MM.1S (cell line): ENCODE measurements at regions not wholly inside any gene's neighbourhood (a gene's known extent, or its start where the extent isn't known, plus 50 kb on each side); places are given as distances from the start of the nearest gene placed in this dataset.

Experiments
- EZH2phosphoT487 ChIP-seq: fragments of 300-600 bp; sonication (generic); IDR thresholded peaks from 2 replicates; pipeline ENCODE4 v1.6.1; 2018; ENCODE audit warnings: antibody characterized with exemption, low read length
- TF ChIP-seq, protein P1 (sequence below): fragments of 300-600 bp; sonication (generic); IDR thresholded peaks from 2 replicates; pipeline ENCODE4 v1.5.1; 2016; ENCODE audit warnings: antibody characterized with exemption, low read length, mixed read lengths

DNA sequence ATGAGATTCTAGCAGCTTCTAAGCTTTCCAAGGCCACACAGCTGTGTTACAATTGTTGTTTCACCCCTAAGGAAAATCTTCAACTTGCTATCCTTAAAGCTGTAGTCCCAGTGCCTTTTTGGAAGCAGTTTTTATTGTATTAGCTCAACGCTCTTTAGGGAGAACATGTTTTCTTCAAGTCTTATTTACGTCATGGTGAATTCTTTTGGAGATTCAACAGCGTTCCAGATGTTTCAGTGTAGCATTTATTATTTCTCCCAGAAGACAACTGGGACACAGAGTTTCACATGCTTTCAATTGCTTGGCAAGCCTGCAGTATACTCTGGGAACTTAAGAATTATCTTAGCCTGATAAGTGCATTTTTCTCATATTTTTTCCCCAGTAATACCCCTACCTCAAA, 888.3 kb downstream of the PLOD2 start:
- TF ChIP-seq, protein P1, sequence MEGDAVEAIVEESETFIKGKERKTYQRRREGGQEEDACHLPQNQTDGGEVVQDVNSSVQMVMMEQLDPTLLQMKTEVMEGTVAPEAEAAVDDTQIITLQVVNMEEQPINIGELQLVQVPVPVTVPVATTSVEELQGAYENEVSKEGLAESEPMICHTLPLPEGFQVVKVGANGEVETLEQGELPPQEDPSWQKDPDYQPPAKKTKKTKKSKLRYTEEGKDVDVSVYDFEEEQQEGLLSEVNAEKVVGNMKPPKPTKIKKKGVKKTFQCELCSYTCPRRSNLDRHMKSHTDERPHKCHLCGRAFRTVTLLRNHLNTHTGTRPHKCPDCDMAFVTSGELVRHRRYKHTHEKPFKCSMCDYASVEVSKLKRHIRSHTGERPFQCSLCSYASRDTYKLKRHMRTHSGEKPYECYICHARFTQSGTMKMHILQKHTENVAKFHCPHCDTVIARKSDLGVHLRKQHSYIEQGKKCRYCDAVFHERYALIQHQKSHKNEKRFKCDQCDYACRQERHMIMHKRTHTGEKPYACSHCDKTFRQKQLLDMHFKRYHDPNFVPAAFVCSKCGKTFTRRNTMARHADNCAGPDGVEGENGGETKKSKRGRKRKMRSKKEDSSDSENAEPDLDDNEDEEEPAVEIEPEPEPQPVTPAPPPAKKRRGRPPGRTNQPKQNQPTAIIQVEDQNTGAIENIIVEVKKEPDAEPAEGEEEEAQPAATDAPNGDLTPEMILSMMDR = no peak
- no peak for TF ChIP-seq EZH2phosphoT487
